HepG2 (cell line): ENCODE measurements at regions not wholly inside any gene's neighbourhood (a gene's known extent, or its start where the extent isn't known, plus 50 kb on each side); places are given as distances from the start of the nearest gene placed in this dataset.

Source experiments
- ATAC-seq: fragments of 200-7000 bp; cut with Tn5 transposase; 3 replicates; pipeline ENCODE4 v1.9.1; 2020; ENCODE audit warnings: mild to moderate bottlenecking, moderate library complexity
- BruUV-seq: library from RNA; stranded (reverse); fragments of 400-500 nt; replicated peaks from 2 replicates; lab custom pipeline; 2021; lab: Mats Ljungman, UMichigan
- CTCF ChIA-PET: fragments of 300-600 bp; formaldehyde crosslinking; extraction: SDS; loops from one replicate; lab custom pipeline; 2021; ENCODE audit warnings: low total read pairs, inconsistent platforms, low intra/inter-chr PET ratio; lab: Yijun Ruan, JAX
- POLR2A ChIA-PET: fragments of 350-600 bp; sonication (Branson Sonifier 250); formaldehyde crosslinking; loops from one replicate; lab custom pipeline; 2020; ENCODE audit warnings: antibody characterized with exemption, inconsistent platforms; lab: Yijun Ruan, JAX
- DNase-seq: peaks from one replicate; pipeline ENCODE4 v3.0.0-alpha.2; 2015; ENCODE audit warnings: low spot score
- FAIRE-seq: peaks from 3 replicates; lab custom pipeline; 2011; peaks lifted over from hg19 to GRCh38; lab: Jason Lieb, UNC
- H2AFZ ChIP-seq: one replicate; pipeline ENCODE4 v1.6.1; 2011; ENCODE audit warnings: low read length, inconsistent platforms
- H3K27ac ChIP-seq: fragments of 300-600 bp; 3 replicates; pipeline ENCODE4 v1.8.0; 2011; ENCODE audit warnings: mixed run types, mild to moderate bottlenecking, mixed read lengths, low read length, inconsistent platforms; ENCODE audit not compliant: insufficient read depth; ENCODE audit errors: extremely low read length
- H3K27me3 ChIP-seq, 2 experiments: fragments of 200-600 bp in 1 of 2; 2 replicates in 1 of 2; 3 replicates in 1 of 2; pipeline versions ENCODE4 v1.6.0 to v1.8.0; 2011; ENCODE audit warnings: low read length in 2 of 2, mild to moderate bottlenecking in 2 of 2, moderate library complexity in 2 of 2, inconsistent platforms in 1 of 2; ENCODE audit not compliant: insufficient read depth in 2 of 2, control insufficient read depth in 1 of 2
- H3K36me3 ChIP-seq, 2 experiments: fragments of 200-600 bp in 1 of 2; replicated peaks in 1 of 2; 2 replicates in 1 of 2; 3 replicates in 1 of 2; pipeline versions ENCODE4 v1.5.1 to v1.8.0; 2011; ENCODE audit warnings: low read length in 2 of 2, inconsistent platforms in 1 of 2; ENCODE audit not compliant: insufficient read depth in 2 of 2, control insufficient read depth in 1 of 2
- H3K4me1 ChIP-seq: 2 replicates; pipeline ENCODE4 v1.5.1; 2012; ENCODE audit warnings: low read length, inconsistent platforms; ENCODE audit not compliant: insufficient read depth
- H3K4me2 ChIP-seq: 2 replicates; pipeline ENCODE4 v1.6.0; 2011; ENCODE audit warnings: low read depth, low read length, inconsistent platforms
- H3K4me3 ChIP-seq, 3 experiments: fragments of 200-600 bp in 1 of 3; sonication (generic), shearing (Covaris generic) in 1 of 3; replicated peaks in 1 of 3; 2 replicates each; pipeline ENCODE4 v1.5.1; 2011 to 2016; ENCODE audit warnings: low read length in 3 of 3, inconsistent platforms in 2 of 3, low read depth in 2 of 3, mild to moderate bottlenecking in 2 of 3, control low read depth in 1 of 3, mixed read lengths in 1 of 3; ENCODE audit not compliant: insufficient read depth in 1 of 3
- H3K79me2 ChIP-seq: one replicate; pipeline ENCODE4 v1.6.1; 2011; ENCODE audit warnings: low read length, inconsistent platforms; ENCODE audit not compliant: insufficient read depth
- H3K9ac ChIP-seq: 2 replicates; pipeline ENCODE4 v1.6.0; 2011; ENCODE audit warnings: mild to moderate bottlenecking, low read depth, low read length, inconsistent platforms; ENCODE audit not compliant: insufficient read depth
- H3K9me3 ChIP-seq: 2 replicates; pipeline ENCODE4 v1.5.1; 2012; ENCODE audit warnings: mild to moderate bottlenecking, low read length
- H4K20me1 ChIP-seq: 2 replicates; pipeline ENCODE4 v1.6.0; 2011; ENCODE audit warnings: inconsistent platforms, mild to moderate bottlenecking, low read length, moderate library complexity; ENCODE audit not compliant: insufficient read depth
- ATF7 ChIP-seq, 2 experiments: fragments of 450-650 bp in 1 of 2; sonication (generic) in 1 of 2; formaldehyde crosslinking in 1 of 2; IDR thresholded peaks; 2 replicates each; pipeline versions ENCODE4 v1.4.0 to v1.6.1; 2016 to 2020; ENCODE audit warnings: antibody characterized with exemption in 1 of 2, mild to moderate bottlenecking in 1 of 2, missing genetic modification reagents in 1 of 2
- HNRNPH1 ChIP-seq: fragments of 200-400 bp; formaldehyde crosslinking; optimal IDR thresholded peaks from 2 replicates; pipeline ENCODE3; 2017; ENCODE audit warnings: mild to moderate bottlenecking, low read depth, low read length
- KDM1A ChIP-seq: IDR thresholded peaks from 2 replicates; pipeline ENCODE4 v1.6.1; 2016; ENCODE audit warnings: missing compliant biosample characterization
- MTF1 ChIP-seq: sonication (generic); formaldehyde crosslinking; IDR thresholded peaks from 2 replicates; pipeline ENCODE4 v1.5.0; 2020; ENCODE audit warnings: missing genetic modification reagents
- MYNN ChIP-seq: sonication (generic); formaldehyde crosslinking; IDR thresholded peaks from 2 replicates; pipeline ENCODE4 v1.4.0; 2020; ENCODE audit warnings: mild to moderate bottlenecking, low read depth, missing genetic modification reagents
- NFE2L2 ChIP-seq: fragments of 150-350 bp; IDR thresholded peaks from 2 replicates; pipeline ENCODE4 v1.6.1; 2014; ENCODE audit warnings: low read length
- REPIN1 ChIP-seq: sonication (generic); formaldehyde crosslinking; IDR thresholded peaks from 2 replicates; pipeline ENCODE4 v1.8.0; 2022; ENCODE audit warnings: missing genetic modification reagents, low read depth, mild to moderate bottlenecking, borderline replicate concordance
- RFX1 ChIP-seq: fragments of 450-650 bp; IDR thresholded peaks from 2 replicates; pipeline ENCODE4 v1.6.1; 2017
- RXRB ChIP-seq: IDR thresholded peaks from 2 replicates; pipeline ENCODE4 v1.6.1; 2016; ENCODE audit warnings: borderline replicate concordance, missing genetic modification reagents, missing compliant biosample characterization
- SOX6 ChIP-seq, 2 experiments: fragments of 450-650 bp in 1 of 2; sonication (generic) in 1 of 2; formaldehyde crosslinking in 1 of 2; IDR thresholded peaks; 2 replicates each; pipeline versions ENCODE4 v1.4.0 to v1.6.1; 2017 to 2020; ENCODE audit warnings: antibody characterized with exemption in 1 of 2, mild to moderate bottlenecking in 1 of 2, missing genetic modification reagents in 1 of 2
- SP4 ChIP-seq: sonication (generic); formaldehyde crosslinking; IDR thresholded peaks from 2 replicates; pipeline ENCODE4 v1.8.1; 2023; ENCODE audit warnings: mild to moderate bottlenecking, missing genetic modification reagents
- ZNF34 ChIP-seq: sonication (generic); formaldehyde crosslinking; IDR thresholded peaks from 2 replicates; pipeline ENCODE4 v1.4.0; 2020; ENCODE audit warnings: mild to moderate bottlenecking, missing genetic modification reagents, borderline replicate concordance
- ZNF674 ChIP-seq: sonication (generic); formaldehyde crosslinking; IDR thresholded peaks from 2 replicates; pipeline ENCODE4 v1.5.0; 2020; ENCODE audit warnings: low read depth, mild to moderate bottlenecking, missing genetic modification reagents
- ZSCAN12 ChIP-seq: sonication (generic); formaldehyde crosslinking; IDR thresholded peaks from 2 replicates; pipeline ENCODE4 v1.9.0; 2021; ENCODE audit warnings: mild to moderate bottlenecking, missing genetic modification reagents
- WGBS: methylation state at CpG from one replicate; pipeline ENCODE4 v1.1.6; 2017; ENCODE audit warnings: low lambda C conversion rate; 5-methylcytosine and 5-hydroxymethylcytosine counted together
- in situ Hi-C: cut with HindIII; loops from 2 replicates; pipeline ENCODE4 v1.10.0; 2017; ENCODE audit warnings: low pct_unique_long_range_greater_than_20kb; ENCODE audit not compliant: extremely low pct_ligation_motif_present
- intact Hi-C: fragments of 100-400 bp; cut with micrococcal nuclease; formaldehyde crosslinking; loops from one replicate; pipeline ENCODE4 v1.10.0; 2022; ENCODE audit not compliant: unreplicated experiment
- TF ChIP-seq, protein P1 (sequence below): sonication (generic); formaldehyde crosslinking; IDR thresholded peaks from 2 replicates; pipeline ENCODE4 v1.8.1; 2022; ENCODE audit warnings: mild to moderate bottlenecking, missing genetic modification reagents

- TF ChIP-seq ZNF674 (no peak), MYNN (CRISPR knock-in tag) (no peak)
Measured at GRCh38 chr5:29944327-29944726, 1249.2 kb upstream of the CDH6 start (continued).

- no peak overlapping the region for H3K4me3 ChIP-seq
- in situ Hi-C loops: no loop called here
- no peaks in the 10 kb centered on the region for H3K27me3 ChIP-seq
- H3K27ac ChIP-seq: no peak overlapping the region
- FAIRE-seq (no peak), ATAC-seq (no peak), DNase-seq (no peak)
- no peak overlapping the region for H2AFZ ChIP-seq
- ChIA-PET CTCF (no interaction called here), POLR2A (no interaction called here)
- peak; percentile 51; the same call in 1 of the 2 replicates for TF ChIP-seq ATF7 (IDR thresholded peaks at IDR 0.05)
- TF ChIP-seq ATF7 (CRISPR knock-in tag; IDR thresholded peaks at IDR 0.05): no peak
- TF ChIP-seq NFE2L2: 0 out of 2 replicates have a peak, but pooled peaks have one; percentile 23
- TF ChIP-seq ZNF34 (CRISPR knock-in tag): no peak
- no peaks in the 10 kb centered on the region for H3K36me3 ChIP-seq
- no peaks in the 10 kb centered on the region for H3K4me1 ChIP-seq
- H3K4me2 ChIP-seq: no peak overlapping the region
- no peaks in the 10 kb centered on the region for H4K20me1 ChIP-seq
- intact Hi-C loops: no loop called here
- BruUV-seq: no TSS peak
- WGBS: 18% methylated on average over 3 of the region's 3 CpGs
- no peaks in the 10 kb centered on the region for H3K9me3 ChIP-seq
- no peak overlapping the region for H3K9ac ChIP-seq
- no peaks in the 10 kb centered on the region for H3K79me2 ChIP-seq
Measured at GRCh38 chr5:29942089-29942488, 1251.4 kb upstream of the CDH6 start.

DNA sequence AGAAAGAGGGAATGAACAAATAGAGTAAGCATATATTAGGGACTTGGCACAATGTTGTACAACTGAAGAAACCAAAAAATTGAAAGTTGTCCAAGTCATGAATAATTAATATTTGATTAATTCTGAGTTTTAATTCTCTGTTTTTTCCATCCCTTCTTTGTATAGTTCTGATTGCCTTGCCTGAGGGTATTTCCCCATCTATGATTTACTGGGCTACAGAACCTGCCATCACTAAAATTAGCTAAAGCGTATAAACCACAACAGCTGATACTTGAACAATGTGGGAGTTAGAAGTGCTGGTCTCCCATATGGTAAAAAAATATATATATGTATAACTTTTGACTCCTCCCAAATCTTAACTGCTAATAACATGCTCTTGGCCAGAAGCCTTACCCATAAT is 1253.5 kb upstream of the CDH6 start:
- in situ Hi-C loops (no loop called here), intact Hi-C loops (no loop called here)
- H4K20me1 ChIP-seq: no peaks in the 10 kb centered on the region
- H3K4me1 ChIP-seq: no peaks in the 10 kb centered on the region
- H3K9ac ChIP-seq: no peak overlapping the region
- no peak overlapping the region for H2AFZ ChIP-seq
- CTCF ChIA-PET: no interaction called here
- DNase-seq (no peak), ATAC-seq (no peak), FAIRE-seq (no peak)
- no peaks in the 10 kb centered on the region for H3K9me3 ChIP-seq
- H3K4me2 ChIP-seq: no peak overlapping the region
- POLR2A ChIA-PET: no interaction called here
- H3K79me2 ChIP-seq: no peaks in the 10 kb centered on the region
- no peaks in the 10 kb centered on the region for H3K27me3 ChIP-seq
- WGBS: 13% methylated on average over 1 of the region's 1 CpG
- BruUV-seq: no TSS peak
- no peaks in the 10 kb centered on the region for H3K36me3 ChIP-seq
- H3K4me3 ChIP-seq: no peak overlapping the region
- H3K27ac ChIP-seq: no peak overlapping the region
- TF ChIP-seq KDM1A (CRISPR knock-in tag) (no peak), SOX6 (IDR thresholded peaks at IDR 0.05) (no peak), SOX6 (CRISPR knock-in tag; IDR thresholded peaks at IDR 0.05) (no peak), RFX1 (no peak), RXRB (no peak), ZSCAN12 (CRISPR knock-in tag) (no peak), REPIN1 (CRISPR knock-in tag) (no peak), SP4 (CRISPR knock-in tag) (no peak), HNRNPH1 (no peak), MTF1 (CRISPR knock-in tag) (no peak)
- TF ChIP-seq, protein P1, sequence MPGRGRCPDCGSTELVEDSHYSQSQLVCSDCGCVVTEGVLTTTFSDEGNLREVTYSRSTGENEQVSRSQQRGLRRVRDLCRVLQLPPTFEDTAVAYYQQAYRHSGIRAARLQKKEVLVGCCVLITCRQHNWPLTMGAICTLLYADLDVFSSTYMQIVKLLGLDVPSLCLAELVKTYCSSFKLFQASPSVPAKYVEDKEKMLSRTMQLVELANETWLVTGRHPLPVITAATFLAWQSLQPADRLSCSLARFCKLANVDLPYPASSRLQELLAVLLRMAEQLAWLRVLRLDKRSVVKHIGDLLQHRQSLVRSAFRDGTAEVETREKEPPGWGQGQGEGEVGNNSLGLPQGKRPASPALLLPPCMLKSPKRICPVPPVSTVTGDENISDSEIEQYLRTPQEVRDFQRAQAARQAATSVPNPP (CRISPR knock-in tag): no peak
